ENCODE measurements at regions not wholly inside any gene's neighbourhood (a gene's known extent, or its start where the extent isn't known, plus 50 kb on each side); places are given as distances from the start of the nearest gene placed in this dataset.

DNA sequence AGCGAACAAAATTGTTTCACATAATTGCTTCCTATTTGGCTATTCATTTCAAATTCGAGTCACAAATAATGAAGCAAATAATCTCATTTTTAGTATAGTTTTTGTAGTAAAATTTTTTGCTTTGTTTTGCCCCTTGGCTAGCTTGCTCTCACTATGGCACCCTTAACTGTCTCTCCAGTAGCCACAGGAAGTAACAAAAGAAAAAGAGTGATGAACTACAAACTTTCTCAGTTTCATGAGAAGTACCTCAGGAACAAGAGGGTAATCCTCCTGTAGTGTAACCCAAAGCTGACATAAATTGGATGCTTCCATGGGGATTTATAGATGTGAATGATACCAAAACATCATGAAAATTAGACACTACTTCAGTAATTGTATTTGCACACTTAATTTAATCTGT lies 242.9 kb downstream of the BARHL2 start:
- H3K4me3 ChIP-seq (ENCODE audit: low read depth, low read length): no peak overlapping the region
- no peak for DNase-seq (ENCODE audit: low read depth)
- TF ChIP-seq, protein P1, sequence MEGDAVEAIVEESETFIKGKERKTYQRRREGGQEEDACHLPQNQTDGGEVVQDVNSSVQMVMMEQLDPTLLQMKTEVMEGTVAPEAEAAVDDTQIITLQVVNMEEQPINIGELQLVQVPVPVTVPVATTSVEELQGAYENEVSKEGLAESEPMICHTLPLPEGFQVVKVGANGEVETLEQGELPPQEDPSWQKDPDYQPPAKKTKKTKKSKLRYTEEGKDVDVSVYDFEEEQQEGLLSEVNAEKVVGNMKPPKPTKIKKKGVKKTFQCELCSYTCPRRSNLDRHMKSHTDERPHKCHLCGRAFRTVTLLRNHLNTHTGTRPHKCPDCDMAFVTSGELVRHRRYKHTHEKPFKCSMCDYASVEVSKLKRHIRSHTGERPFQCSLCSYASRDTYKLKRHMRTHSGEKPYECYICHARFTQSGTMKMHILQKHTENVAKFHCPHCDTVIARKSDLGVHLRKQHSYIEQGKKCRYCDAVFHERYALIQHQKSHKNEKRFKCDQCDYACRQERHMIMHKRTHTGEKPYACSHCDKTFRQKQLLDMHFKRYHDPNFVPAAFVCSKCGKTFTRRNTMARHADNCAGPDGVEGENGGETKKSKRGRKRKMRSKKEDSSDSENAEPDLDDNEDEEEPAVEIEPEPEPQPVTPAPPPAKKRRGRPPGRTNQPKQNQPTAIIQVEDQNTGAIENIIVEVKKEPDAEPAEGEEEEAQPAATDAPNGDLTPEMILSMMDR (IDR thresholded peaks at IDR 0.05; ENCODE audit: control insufficient read depth, extremely low read depth, insufficient read depth): no peak

DNA sequence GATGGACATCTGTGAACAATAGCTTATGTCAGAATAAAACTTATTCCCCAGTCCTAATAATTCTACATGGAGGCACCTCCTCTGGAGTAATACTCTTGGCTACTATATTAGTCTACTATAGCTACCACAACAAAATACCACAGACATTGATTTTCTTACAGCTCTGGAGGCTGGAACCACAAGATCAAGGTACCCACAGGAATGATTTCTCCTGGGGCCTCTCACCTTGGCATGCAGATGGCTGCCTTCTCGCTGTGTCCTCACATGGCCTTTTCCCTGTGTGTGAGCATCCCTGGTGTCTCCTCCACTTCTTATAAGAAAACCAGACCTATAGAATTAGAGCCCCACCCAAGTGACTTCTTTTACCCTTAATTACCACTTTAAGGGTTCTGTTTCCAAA lies 244.3 kb downstream of the BARHL2 start:
- TF ChIP-seq, protein P1 (IDR thresholded peaks at IDR 0.05; ENCODE audit: control insufficient read depth, extremely low read depth, insufficient read depth): no peak
- DNase-seq (ENCODE audit: low read depth): no peak
- no peak overlapping the region for H3K4me3 ChIP-seq (ENCODE audit: low read depth, low read length)

DNA sequence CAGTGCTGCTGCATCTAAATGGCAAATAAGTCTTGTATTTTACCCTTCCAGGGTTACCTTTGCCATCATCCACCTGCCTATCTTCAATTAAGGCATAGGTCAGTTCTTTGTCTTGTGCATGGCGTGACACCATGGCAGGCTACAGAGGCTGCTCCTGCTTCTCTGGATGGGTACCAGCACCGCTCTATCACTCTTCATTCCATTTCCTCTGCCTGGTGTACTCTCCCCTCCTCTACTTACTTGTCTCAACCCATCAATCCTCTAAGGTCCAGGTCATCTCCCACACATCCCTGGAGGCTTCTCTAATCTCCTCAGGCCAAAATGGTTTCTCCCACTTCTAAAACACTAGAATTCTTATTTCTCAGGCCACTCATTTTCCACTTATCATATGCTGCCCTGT lies 257.5 kb downstream of the BARHL2 start:
- no peak for DNase-seq (ENCODE audit: low read depth)
- no peak overlapping the region for H3K4me3 ChIP-seq (ENCODE audit: low read depth, low read length)
- TF ChIP-seq, protein P1 (IDR thresholded peaks at IDR 0.05; ENCODE audit: control insufficient read depth, extremely low read depth, insufficient read depth): no peak

DNA sequence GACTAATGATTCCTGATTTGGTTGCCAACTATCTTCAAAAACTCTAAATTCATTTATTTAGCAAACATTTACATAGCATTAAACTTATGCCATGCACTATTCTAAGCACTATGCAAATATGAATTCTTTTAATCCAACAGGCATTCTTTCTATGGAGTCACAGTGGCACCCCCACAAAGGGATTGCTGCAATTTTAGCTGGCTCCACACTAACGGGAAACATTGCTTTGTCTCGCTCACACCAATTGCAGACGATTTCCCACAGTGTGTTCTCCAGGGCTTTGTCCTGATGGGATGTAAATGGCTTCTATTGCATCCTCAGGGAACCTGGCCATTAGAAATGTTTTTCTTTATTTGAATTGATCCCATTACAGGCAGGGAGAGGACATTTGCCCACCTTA lies 259.1 kb downstream of the BARHL2 start:
- no peak overlapping the region for H3K4me3 ChIP-seq (ENCODE audit: low read depth, low read length)
- TF ChIP-seq, protein P1 (IDR thresholded peaks at IDR 0.05; ENCODE audit: control insufficient read depth, extremely low read depth, insufficient read depth): no peak
- DNase-seq (ENCODE audit: low read depth): no peak

DNA sequence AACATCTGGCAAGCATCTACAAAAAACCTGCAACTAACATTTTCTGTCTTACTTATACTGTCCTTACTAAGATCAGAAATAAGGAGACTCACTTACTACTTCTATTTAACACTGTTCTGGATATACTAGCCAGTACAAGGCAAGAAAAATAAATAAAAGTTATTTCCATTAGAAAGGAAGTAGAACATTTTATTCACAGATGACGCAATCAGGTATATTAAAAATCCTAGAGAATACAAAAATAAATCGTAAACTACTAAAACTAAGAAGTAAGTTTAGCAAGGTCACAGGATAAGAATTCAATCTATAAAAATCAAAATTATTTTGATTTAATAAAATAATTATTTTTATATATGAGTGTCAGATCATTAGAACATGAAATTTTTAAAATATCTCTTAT lies 264.6 kb downstream of the BARHL2 start:
- DNase-seq (ENCODE audit: low read depth): no peak
- no peak overlapping the region for H3K4me3 ChIP-seq (ENCODE audit: low read depth, low read length)
- TF ChIP-seq, protein P1 (IDR thresholded peaks at IDR 0.05; ENCODE audit: control insufficient read depth, extremely low read depth, insufficient read depth): no peak

DNA sequence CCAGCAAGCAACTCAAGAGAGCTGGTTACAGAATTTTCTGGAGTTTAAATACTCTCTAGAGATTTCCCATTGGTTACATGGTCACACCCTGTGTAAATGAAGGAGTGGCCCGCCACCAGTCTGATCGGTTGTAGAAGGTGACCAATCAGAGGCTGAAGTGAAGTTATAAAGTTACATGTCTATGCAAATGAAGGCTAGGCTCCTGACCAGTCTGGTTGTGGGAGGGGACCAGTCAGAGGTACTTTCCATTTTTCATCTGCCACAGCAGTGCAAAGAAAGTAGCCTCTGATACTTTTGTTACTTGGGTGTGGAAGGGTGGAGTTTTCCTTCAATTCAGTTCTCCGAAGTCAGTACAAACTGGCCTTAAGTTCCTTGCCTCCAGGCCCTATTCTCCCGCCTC lies 273.7 kb downstream of the BARHL2 start:
- TF ChIP-seq, protein P1 (IDR thresholded peaks at IDR 0.05; ENCODE audit: control insufficient read depth, extremely low read depth, insufficient read depth): no peak
- H3K4me3 ChIP-seq (ENCODE audit: low read depth, low read length): no peak overlapping the region
- no peak for DNase-seq (ENCODE audit: low read depth)

DNA sequence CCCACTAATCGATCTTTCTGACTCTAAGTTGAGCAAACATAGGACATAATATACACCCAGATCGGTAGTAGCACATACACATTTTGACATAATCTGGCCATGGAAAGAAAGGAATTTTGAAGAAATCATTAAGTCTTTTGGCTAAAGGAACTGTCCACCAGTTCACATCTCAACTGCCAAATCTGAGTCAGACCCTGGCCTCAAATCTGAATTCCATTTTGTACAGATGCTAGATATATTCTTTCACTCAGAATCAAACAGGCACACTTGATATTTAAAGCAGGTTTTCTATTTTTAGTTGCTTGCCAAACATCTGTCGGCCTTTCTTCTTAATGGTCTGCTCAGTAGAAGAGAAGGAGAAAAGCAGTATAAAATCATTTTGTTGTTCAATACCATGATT lies 281.8 kb downstream of the BARHL2 start:
- TF ChIP-seq, protein P1 (IDR thresholded peaks at IDR 0.05; ENCODE audit: control insufficient read depth, extremely low read depth, insufficient read depth): no peak
- DNase-seq (ENCODE audit: low read depth): no peak
- no peak overlapping the region for H3K4me3 ChIP-seq (ENCODE audit: low read depth, low read length)

Data from LNCaP clone FGC (cell line).